Superior temporal gyrus (tissue), 1 donor: ENCODE measurements at regions not wholly inside any gene's neighbourhood (a gene's known extent, or its start where the extent isn't known, plus 50 kb on each side); places are given as distances from the start of the nearest gene placed in this dataset.

ENCODE experiments used
- DNase-seq: peaks from one replicate; pipeline ENCODE4 v3.0.0-alpha.2; 2016; ENCODE audit errors: extremely low spot score

DNA sequence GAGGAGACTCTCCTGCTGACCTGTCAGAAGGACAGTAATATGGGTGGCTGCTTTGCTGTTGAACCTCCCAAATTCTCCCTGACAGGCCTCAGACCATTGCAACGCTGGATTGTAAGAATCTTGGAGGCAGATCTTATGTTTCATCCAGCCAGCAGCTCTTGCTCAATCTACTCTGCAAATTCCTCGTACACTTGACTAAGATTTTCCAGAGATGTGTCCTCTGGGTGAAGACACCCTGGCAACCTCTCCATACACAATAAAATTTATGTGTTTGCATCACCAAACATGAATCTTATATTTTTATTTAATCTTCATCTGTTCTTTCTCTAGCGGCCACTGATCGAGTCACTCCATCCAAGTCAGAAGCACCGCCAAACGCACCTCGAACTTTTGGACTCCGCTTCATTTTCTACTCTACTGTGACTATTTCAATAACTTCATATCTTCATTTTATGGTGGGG is 623.1 kb downstream of the ACTR3B start:
- no peak for DNase-seq

DNA sequence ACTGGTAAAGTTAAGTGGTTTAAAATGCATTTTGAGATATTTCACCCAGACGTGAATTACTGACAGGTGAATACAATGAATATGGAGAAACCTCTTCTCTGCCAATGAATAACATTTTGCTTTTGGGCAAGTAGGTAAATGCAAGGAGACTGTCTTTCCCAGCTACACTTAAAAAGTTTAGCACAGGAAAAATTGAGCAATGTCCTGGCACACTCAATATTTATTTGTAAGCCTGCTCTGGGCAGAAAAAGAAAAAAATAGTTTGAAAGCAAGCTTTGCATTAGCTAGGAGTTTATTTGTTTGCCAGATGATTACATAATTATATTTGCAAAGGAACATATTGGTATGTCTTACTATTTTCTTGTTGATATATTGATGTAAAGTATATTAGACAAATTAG is 624.2 kb downstream of the ACTR3B start:
- no peak for DNase-seq

GRCh38 chr7:153385502-153385901 is 626.0 kb downstream of the ACTR3B start:
- no peak for DNase-seq

- no peak for DNase-seq
These were observed 627.0 kb downstream of the ACTR3B start for GRCh38 chr7:153386556-153386955.

GRCh38 chr7:153388611-153389010 is 629.1 kb downstream of the ACTR3B start:
- no peak for DNase-seq

DNA sequence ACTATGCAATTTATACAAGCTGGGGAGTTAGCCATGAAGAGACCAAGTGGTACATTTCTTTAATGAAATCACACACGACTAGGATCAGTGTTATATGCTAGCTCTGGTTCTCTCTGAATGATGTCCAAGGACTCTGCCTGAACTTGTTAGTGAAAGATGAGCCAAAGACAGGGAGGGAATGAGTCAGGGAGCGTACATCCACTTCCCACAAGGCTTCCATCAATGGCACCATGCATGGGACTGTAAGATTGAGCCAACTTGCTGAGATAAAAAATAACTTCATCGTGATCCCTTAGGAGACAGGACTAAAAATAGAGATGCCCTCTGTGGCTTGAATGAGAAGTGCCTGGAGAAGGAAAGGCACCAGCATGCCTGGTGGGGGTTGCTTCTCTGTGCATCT is 629.7 kb downstream of the ACTR3B start:
- DNase-seq, result no peak

GRCh38 chr7:153390955-153391354 is 631.4 kb downstream of the ACTR3B start:
- no peak for DNase-seq

- DNase-seq, result no peak
These were observed 633.2 kb downstream of the ACTR3B start for GRCh38 chr7:153392726-153393125.

DNA sequence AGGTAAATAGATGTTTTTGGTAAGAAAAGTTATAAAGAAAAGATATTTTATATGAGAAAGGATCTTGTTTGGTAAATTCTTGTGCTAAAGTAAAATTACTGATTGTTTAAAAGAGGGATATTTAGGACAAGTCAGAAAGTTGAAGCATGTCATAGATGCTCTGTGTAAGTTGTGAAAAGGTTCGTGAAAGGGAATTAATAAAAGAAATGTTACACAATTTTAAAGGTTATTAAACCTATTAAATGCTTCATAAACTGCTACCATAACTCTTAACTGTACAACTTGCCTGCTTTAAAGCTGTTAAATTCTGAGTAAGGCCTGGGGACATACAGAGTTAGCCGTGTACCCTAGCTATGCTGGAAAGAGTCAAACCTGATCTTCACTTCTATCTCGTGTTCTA is 634.1 kb downstream of the ACTR3B start:
- no peak for DNase-seq

- no peak for DNase-seq
These were observed 636.9 kb downstream of the ACTR3B start for GRCh38 chr7:153396475-153396874.

- DNase-seq, result no peak
These were observed 637.9 kb downstream of the ACTR3B start for GRCh38 chr7:153397459-153397858.

DNA sequence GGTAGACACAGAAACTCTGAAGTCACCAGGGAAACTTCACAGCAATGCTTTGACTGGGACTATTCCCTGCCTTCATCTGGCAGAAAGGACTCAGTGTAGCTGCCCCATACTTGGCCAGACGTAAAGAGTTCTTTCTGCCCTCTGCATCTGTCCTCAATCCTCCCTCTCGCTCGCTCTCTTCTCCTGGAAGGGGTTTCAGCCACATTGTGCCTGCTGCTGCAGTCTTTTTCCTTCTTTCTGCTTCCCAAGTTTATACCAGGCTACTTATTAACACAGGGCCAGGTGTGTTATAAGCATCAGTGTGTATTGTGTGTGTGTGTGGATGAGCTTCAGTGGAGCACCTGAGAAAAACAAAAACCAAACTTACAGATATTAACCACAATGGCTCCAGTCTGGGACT is 638.4 kb downstream of the ACTR3B start:
- no peak for DNase-seq

GRCh38 chr7:153398370-153398769 is 638.8 kb downstream of the ACTR3B start:
- DNase-seq, result no peak

- DNase-seq, result no peak
These were observed 639.4 kb downstream of the ACTR3B start for GRCh38 chr7:153398789-153399553.

DNA sequence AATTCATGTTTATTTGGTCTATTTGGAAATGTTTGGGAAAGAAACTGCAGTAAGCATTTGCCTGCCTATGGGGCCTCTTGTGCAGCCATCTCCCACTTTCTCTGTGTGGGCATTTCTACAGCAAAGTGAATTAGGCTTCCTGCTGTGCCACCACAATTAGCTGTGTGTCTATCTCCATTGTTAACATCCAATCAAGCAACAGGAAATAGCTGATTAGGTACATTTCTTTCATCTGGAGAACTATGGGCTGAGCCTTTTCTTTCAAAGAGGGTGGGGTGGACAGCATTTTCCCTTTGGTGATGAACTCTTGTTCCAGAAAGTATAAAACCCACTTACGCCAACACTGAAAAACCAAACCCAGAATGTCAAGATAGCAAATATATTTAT is 640.0 kb downstream of the ACTR3B start:
- no peak for DNase-seq

DNA sequence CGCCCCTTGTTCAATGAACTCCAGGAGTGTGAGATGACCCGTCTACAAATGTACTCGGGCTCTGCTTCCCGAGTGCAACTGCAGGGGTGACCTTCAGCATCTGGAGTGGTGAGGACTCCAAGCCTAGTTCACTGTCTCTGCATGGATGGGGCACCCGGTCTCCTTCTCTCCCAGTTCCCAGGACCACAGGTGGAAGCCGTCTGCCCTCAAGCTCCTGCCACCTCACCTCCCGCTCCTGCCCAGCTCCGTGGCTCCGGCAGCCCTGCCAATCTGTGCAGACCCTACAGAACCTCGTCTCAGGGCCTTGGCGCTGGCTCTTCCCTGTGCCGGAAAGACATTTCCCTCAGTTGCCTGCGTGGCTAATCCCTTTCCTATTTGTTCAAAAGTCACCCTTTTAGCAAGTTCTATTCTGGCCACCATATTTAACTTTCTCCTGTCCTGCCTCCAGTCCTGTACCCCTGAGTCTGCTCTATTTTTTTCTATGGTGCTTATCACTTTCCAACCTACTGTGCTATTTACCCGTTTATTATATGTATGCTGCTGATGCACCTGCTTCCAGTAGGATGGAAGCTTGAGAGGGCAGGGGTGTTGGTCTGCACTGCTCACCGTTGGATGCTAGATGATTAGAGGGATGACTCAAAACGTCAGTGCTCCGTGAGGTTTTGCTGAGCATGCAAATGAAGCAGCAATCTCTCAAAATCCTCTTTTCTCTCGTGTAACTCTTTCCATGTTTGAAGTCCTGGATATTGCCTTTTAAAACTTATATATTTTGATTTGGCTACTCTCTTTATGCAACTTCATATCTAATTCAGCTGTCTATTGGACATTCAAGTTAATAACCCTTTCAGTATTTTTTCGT is 641.4 kb downstream of the ACTR3B start:
- no peak for DNase-seq

GRCh38 chr7:153401795-153402720 is 642.5 kb downstream of the ACTR3B start:
- no peak for DNase-seq

DNA sequence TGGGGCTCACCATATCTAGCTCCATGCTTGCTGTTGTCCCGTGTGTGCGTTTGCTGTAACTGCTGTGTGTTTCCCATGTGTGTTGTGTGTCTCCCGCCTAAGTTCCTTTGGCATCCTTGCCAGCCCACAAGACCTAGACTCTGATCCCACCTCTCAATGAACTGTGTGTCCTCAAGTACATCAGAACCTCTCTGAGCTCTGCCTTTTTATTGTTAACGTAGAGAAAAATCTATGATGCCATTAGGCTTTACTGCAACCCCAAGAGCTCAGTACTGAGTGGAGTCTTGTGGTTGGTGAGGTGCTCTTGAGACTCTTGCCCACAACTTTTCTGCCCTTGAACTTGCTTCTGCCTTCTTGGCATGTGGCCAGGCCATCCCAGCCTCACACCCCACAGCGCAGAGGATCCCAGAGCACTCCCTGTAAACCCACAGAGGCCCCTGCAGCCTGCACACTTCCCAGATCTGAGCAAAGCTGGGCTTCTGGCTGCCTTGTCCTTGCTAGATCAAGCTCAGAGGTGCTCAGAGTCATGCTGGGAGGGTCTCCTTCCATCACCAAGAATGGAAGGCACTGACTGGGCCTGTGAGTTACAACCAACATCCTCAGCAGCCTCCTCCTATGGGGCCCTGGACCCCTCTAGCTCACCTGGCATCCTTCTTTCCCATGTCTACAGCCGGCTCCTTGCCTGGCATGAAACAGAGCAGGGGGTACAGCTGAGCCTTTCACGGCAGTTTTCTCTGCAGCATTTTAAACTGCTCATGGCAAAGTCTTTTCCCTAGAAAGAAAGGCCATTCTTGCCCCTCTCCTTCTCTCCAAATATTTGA is 643.4 kb downstream of the ACTR3B start:
- DNase-seq, result no peak

DNA sequence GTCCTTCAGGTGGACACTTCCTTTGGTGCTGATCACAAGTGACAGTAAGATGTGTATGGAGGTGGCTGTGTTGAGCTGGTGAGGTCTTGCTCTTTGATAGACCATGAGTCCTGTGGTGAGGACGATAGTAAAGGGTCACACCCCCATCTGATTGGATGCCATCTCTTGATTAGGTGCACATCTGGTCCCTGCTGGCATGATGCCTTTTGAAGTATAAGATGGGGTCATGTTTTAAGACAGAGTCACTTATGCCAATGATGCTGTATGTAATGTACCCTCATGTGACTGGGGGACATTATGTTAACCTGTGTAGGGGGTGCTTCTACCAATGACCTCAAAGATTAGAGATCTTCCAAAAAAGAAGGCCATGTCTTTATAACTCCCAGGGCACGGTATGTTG is 644.6 kb downstream of the ACTR3B start:
- no peak for DNase-seq

DNA sequence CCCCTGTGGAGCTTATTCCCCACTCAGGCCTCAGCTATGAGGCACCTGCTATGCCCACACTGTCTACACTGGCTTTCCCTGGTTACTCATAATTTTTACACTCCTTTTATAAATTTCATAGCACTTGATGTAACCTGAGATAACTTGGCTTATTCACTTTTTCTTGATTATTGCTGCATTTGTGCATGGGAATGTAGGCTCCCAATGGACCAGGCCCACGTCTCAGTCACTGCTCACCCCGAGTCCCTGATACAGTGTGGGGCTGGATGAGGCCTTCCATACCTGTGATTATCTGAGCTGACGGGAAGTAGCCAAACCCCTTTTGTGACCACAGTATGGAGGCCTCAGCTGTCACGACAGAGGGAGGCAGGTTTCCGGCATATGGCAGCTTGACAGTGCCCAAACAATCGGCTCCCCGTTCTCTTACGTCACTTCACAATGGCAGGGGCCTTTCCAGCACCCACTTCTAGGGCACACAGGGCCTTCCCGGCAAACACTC is 645.3 kb downstream of the ACTR3B start:
- DNase-seq, result no peak
